ENCODE measurements at regions not wholly inside any gene's neighbourhood (a gene's known extent, or its start where the extent isn't known, plus 50 kb on each side); places are given as distances from the start of the nearest gene placed in this dataset.

- no peak overlapping the region for H3K27ac ChIP-seq (ENCODE audit: control insufficient read depth, insufficient read depth)
- no peak for FAIRE-seq
Observed at GRCh38 chr9:29348999-29349398, 1775.7 kb upstream of the C9orf72 start.

More at GRCh38 chr9:29348999-29349398, 1775.7 kb upstream of the C9orf72 start:
- Histone ChIP-seq H3K4me2 (ENCODE audit: control insufficient read depth, insufficient read depth) (no peak overlapping the region), H4K20me1 (ENCODE audit: control insufficient read depth, insufficient read depth) (no peaks in the 10 kb centered on the region), H3K9me3 (replicated peaks; ENCODE audit: control insufficient read depth, insufficient read depth, low read length) (no peaks in the 10 kb centered on the region), H3K9ac (ENCODE audit: control insufficient read depth, insufficient read depth, low read length) (no peak overlapping the region), H3K4me1 (ENCODE audit: control insufficient read depth, insufficient read depth, low read length) (no peaks in the 10 kb centered on the region), H3K36me3 (ENCODE audit: control insufficient read depth in 2 of 2, insufficient read depth in 2 of 2, low read length in 1 of 2) (no peaks in the 10 kb centered on the region), H3K79me2 (ENCODE audit: control insufficient read depth, insufficient read depth, low read length) (no peaks in the 10 kb centered on the region), H3K4me3 (no peak overlapping the region), H2AFZ (ENCODE audit: control insufficient read depth, low read depth, low read length) (no peak overlapping the region), H3K27me3 (replicated peaks in 1 of 2; ENCODE audit: control insufficient read depth in 2 of 2, insufficient read depth in 2 of 2, low read length in 1 of 2) (no peaks in the 10 kb centered on the region)
- intact Hi-C loops (cut with micrococcal nuclease; ENCODE audit: unreplicated experiment) (no loop called here), in situ Hi-C loops (cut with MboI) (no loop called here)
- TF ChIP-seq ZSCAN29 (IDR thresholded peaks at IDR 0.05) = no peak
- no peak for TF ChIP-seq ZNF217 (IDR thresholded peaks at IDR 0.05)
- TF ChIP-seq IKZF2 (IDR thresholded peaks at IDR 0.05) = no peak
- no peak for TF ChIP-seq REST (IDR thresholded peaks at IDR 0.05; ENCODE audit: low read depth, low read length)
- no peak for TF ChIP-seq PAX8 (IDR thresholded peaks at IDR 0.05)
- no peak for TF ChIP-seq MYC (IDR thresholded peaks at IDR 0.05; ENCODE audit: insufficient read depth, insufficient read length, insufficient replicate concordance, low read length, severe bottlenecking)
- TF ChIP-seq NFYB (IDR thresholded peaks at IDR 0.05; ENCODE audit: insufficient read depth, low read depth, low read length) = no peak
- TF ChIP-seq GABPA (IDR thresholded peaks at IDR 0.05; ENCODE audit: low read depth) = no peak
- no peak for ATAC-seq
- ChIA-PET POLR2A (no interaction called here), SMC1A (ENCODE audit: uncharacterized antibody, unreplicated experiment) (no interaction called here), RAD21 (ENCODE audit: unreplicated experiment) (no interaction called here), CTCF (no interaction called here)
- DNase-seq (ENCODE audit: low read depth, low spot score) = no peak
- WGBS (ENCODE audit: insufficient coverage, insufficient replicate concordance, low lambda C conversion rate, missing lambda C conversion rate) = 0% methylated on average over 1 of the region's 1 CpG
- BruUV-seq (replicated peaks) = no TSS peak
